Naive thymus-derived CD4-positive, alpha-beta T cell (primary cell): ENCODE measurements at regions not wholly inside any gene's neighbourhood (a gene's known extent, or its start where the extent isn't known, plus 50 kb on each side); places are given as distances from the start of the nearest gene placed in this dataset.

Experiments used
- ATAC-seq: fragments of 150-1000 bp; cut with Tn5 transposase; 2 replicates; pipeline ENCODE4 v1.10.0; 2021; ENCODE audit warnings: mild to moderate bottlenecking, moderate library complexity
- CTCF ChIA-PET: fragments of 350-600 bp; sonication (Branson Sonifier 250); formaldehyde crosslinking; loops from one replicate; lab custom pipeline; 2021; ENCODE audit warnings: antibody characterized with exemption; lab: Charles Lee
- POLR2A ChIA-PET: fragments of 350-600 bp; sonication (Branson Sonifier 250); formaldehyde crosslinking; loops from one replicate; lab custom pipeline; 2021; ENCODE audit warnings: antibody characterized with exemption, inconsistent platforms; lab: Charles Lee
- DNase-seq, 9 donors: peaks; one replicate each; pipeline versions ENCODE4 v3.0.0 to v3.0.0-alpha.2; 2020 to 2022; ENCODE audit warnings: mixed read lengths in 1 of 9
- H3K27ac ChIP-seq: one replicate; pipeline ENCODE4 v1.7.0; 2013; ENCODE audit warnings: mild to moderate bottlenecking, low read depth, low read length, moderate library complexity
- H3K27me3 ChIP-seq, 2 donors: one replicate each; pipeline ENCODE4 v1.7.0; 2013; ENCODE audit warnings: low read length in 2 of 2, mild to moderate bottlenecking in 2 of 2, moderate library complexity in 2 of 2; ENCODE audit not compliant: control insufficient read depth in 2 of 2, insufficient read depth in 2 of 2
- H3K36me3 ChIP-seq, 3 experiments: 1 replicate in 2 of 3; 2 replicates in 1 of 3; pipeline ENCODE4 v1.7.0; 2013; ENCODE audit warnings: low read length in 3 of 3, mild to moderate bottlenecking in 3 of 3, moderate library complexity in 1 of 3; ENCODE audit not compliant: insufficient read depth in 3 of 3, control insufficient read depth in 2 of 3
- H3K4me1 ChIP-seq, 2 donors: one replicate each; pipeline ENCODE4 v1.7.0; 2013; ENCODE audit warnings: low read length in 2 of 2, mild to moderate bottlenecking in 2 of 2, moderate library complexity in 1 of 2; ENCODE audit not compliant: control insufficient read depth in 2 of 2, insufficient read depth in 2 of 2
- H3K4me3 ChIP-seq: 2 replicates; pipeline ENCODE4 v1.7.0; 2013; ENCODE audit warnings: mild to moderate bottlenecking, low read length
- H3K9me3 ChIP-seq, 3 experiments: 1 replicate in 2 of 3; 2 replicates in 1 of 3; pipeline ENCODE4 v1.7.0; 2013; ENCODE audit warnings: low read length in 3 of 3; ENCODE audit not compliant: control insufficient read depth in 2 of 3
- H3K27ac Mint-ChIP-seq, 9 donors: one replicate each; pipeline ENCODE4 v1.8.0; 2020 to 2022; ENCODE audit warnings: mixed read lengths in 9 of 9, mild to moderate bottlenecking in 8 of 9, moderate library complexity in 5 of 9, inconsistent platforms in 2 of 9
- H3K27me3 Mint-ChIP-seq, 5 donors: one replicate each; pipeline ENCODE4 v1.8.0; 2021 to 2022; ENCODE audit warnings: mixed read lengths in 5 of 5, mild to moderate bottlenecking in 1 of 5
- H3K36me3 Mint-ChIP-seq, 5 donors: one replicate each; pipeline ENCODE4 v1.8.0; 2020 to 2022; ENCODE audit warnings: mixed read lengths in 5 of 5, mild to moderate bottlenecking in 3 of 5, inconsistent platforms in 1 of 5
- H3K4me1 Mint-ChIP-seq, 7 donors: one replicate each; pipeline ENCODE4 v1.8.0; 2020 to 2022; ENCODE audit warnings: mixed read lengths in 7 of 7, mild to moderate bottlenecking in 3 of 7, inconsistent platforms in 1 of 7
- H3K4me3 Mint-ChIP-seq, 10 donors: one replicate each; pipeline ENCODE4 v1.8.0; 2020 to 2022; ENCODE audit warnings: mild to moderate bottlenecking in 10 of 10, mixed read lengths in 10 of 10, moderate library complexity in 6 of 10, inconsistent platforms in 2 of 10
- H3K9me3 Mint-ChIP-seq, 11 donors: one replicate each; pipeline ENCODE4 v1.8.0; 2020 to 2022; ENCODE audit warnings: mixed read lengths in 11 of 11, mild to moderate bottlenecking in 4 of 11, inconsistent platforms in 1 of 11, moderate library complexity in 1 of 11
- intact Hi-C, 2 donors: fragments of 100-400 bp; cut with micrococcal nuclease; formaldehyde crosslinking; loops; one replicate each; pipeline ENCODE4 v1.15.1; 2023

GRCh38 chr19:32098968-32099367, 246.4 kb upstream of the ZNF507 start:
- ATAC-seq: no peak
- Histone ChIP-seq H3K27me3 (no peaks in the 10 kb centered on the region), H3K27ac (no peak overlapping the region), H3K9me3 (no peaks in the 10 kb centered on the region), H3K36me3 (no peaks in the 10 kb centered on the region), H3K4me1 (no peaks in the 10 kb centered on the region), H3K4me3 (no peak overlapping the region)
- H3K9me3 Mint-ChIP-seq: peaks cover 0 to 20% (median 8%) of the 10 kb centered on the region in 11 donors
- H3K27ac Mint-ChIP-seq: no peak overlapping the region
- peaks cover 0 to 21% (median 18%) of the 10 kb centered on the region in 5 donors for H3K27me3 Mint-ChIP-seq
- H3K4me1 Mint-ChIP-seq: no peaks in the 10 kb centered on the region
- ChIA-PET POLR2A (no interaction called here), CTCF (no interaction called here)
- no peak for DNase-seq
- intact Hi-C loops: no loop called here
- no peaks in the 10 kb centered on the region for H3K36me3 Mint-ChIP-seq
- H3K4me3 Mint-ChIP-seq: no peak overlapping the region

- ChIA-PET POLR2A (no interaction called here), CTCF (no interaction called here)
- H3K27ac ChIP-seq: no peak overlapping the region
- no peaks in the 10 kb centered on the region for H3K27me3 ChIP-seq
- H3K4me3 ChIP-seq: no peak overlapping the region
- intact Hi-C loops: no loop called here
- Mint-ChIP-seq H3K4me3 (no peak overlapping the region), H3K27me3 (peaks cover 5 to 35% (median 20%) of the 10 kb centered on the region in 5 donors), H3K9me3 (peaks cover 0 to 20% (median 9%) of the 10 kb centered on the region in 11 donors), H3K4me1 (no peaks in the 10 kb centered on the region), H3K36me3 (no peaks in the 10 kb centered on the region), H3K27ac (no peak overlapping the region)
- H3K9me3 ChIP-seq: no peaks in the 10 kb centered on the region
- no peaks in the 10 kb centered on the region for H3K4me1 ChIP-seq
- no peak for ATAC-seq
- DNase-seq: no peak
- H3K36me3 ChIP-seq: no peaks in the 10 kb centered on the region
Observed at GRCh38 chr19:32101206-32101605, 244.2 kb upstream of the ZNF507 start.

GRCh38 chr19:32103541-32103940, 241.9 kb upstream of the ZNF507 start:
- Mint-ChIP-seq H3K9me3 (peaks cover under 1 to 24% (median 9%) of the 10 kb centered on the region in 11 donors), H3K4me3 (no peak overlapping the region), H3K36me3 (no peaks in the 10 kb centered on the region), H3K4me1 (no peaks in the 10 kb centered on the region), H3K27ac (no peak overlapping the region), H3K27me3 (peaks cover 5 to 47% (median 26%) of the 10 kb centered on the region in 5 donors)
- no peaks in the 10 kb centered on the region for H3K36me3 ChIP-seq
- H3K4me3 ChIP-seq: no peak overlapping the region
- CTCF ChIA-PET: interaction anchor here (0.7 kb wide), 1 partner anchor 1616 kb away, joined by 3 read pairs; no protein-coding TSS in a partner anchor
- intact Hi-C loops: no loop called here
- DNase-seq: no peak
- H3K4me1 ChIP-seq: no peaks in the 10 kb centered on the region
- ATAC-seq: no peak
- POLR2A ChIA-PET: no interaction called here
- no peaks in the 10 kb centered on the region for H3K27me3 ChIP-seq
- H3K9me3 ChIP-seq: no peaks in the 10 kb centered on the region
- no peak overlapping the region for H3K27ac ChIP-seq

- peaks cover 0 to 24% (median 9%) of the 10 kb centered on the region in 11 donors for H3K9me3 Mint-ChIP-seq
- ATAC-seq (no peak), DNase-seq (no peak)
- intact Hi-C loops: no loop called here
- no peaks in the 10 kb centered on the region for H3K36me3 Mint-ChIP-seq
- no peaks in the 10 kb centered on the region for H3K36me3 ChIP-seq
- no peaks in the 10 kb centered on the region for H3K4me1 ChIP-seq
- H3K27ac Mint-ChIP-seq: no peak overlapping the region
- peaks cover 5 to 47% (median 26%) of the 10 kb centered on the region in 5 donors for H3K27me3 Mint-ChIP-seq
- H3K9me3 ChIP-seq: no peaks in the 10 kb centered on the region
- H3K4me3 Mint-ChIP-seq: no peak overlapping the region
- CTCF ChIA-PET: interaction anchor here (0.7 kb wide), 1 partner anchor 1615 kb away, joined by 3 read pairs; no protein-coding TSS in a partner anchor
- H3K4me3 ChIP-seq: no peak overlapping the region
- no peaks in the 10 kb centered on the region for H3K27me3 ChIP-seq
- no peak overlapping the region for H3K27ac ChIP-seq
- POLR2A ChIA-PET: no interaction called here
- H3K4me1 Mint-ChIP-seq: no peaks in the 10 kb centered on the region
Observed at GRCh38 chr19:32104153-32104849, 241.1 kb upstream of the ZNF507 start.

GRCh38 chr19:32104850-32105235, 240.6 kb upstream of the ZNF507 start:
- CTCF ChIA-PET: no interaction called here
- H3K9me3 Mint-ChIP-seq: peaks cover 0 to 19% (median 7%) of the 10 kb centered on the region in 11 donors
- no peaks in the 10 kb centered on the region for H3K4me1 Mint-ChIP-seq
- DNase-seq (no peak), ATAC-seq (no peak)
- Histone ChIP-seq H3K4me1 (no peaks in the 10 kb centered on the region), H3K4me3 (no peak overlapping the region), H3K9me3 (no peaks in the 10 kb centered on the region), H3K36me3 (no peaks in the 10 kb centered on the region), H3K27me3 (no peaks in the 10 kb centered on the region), H3K27ac (no peak overlapping the region)
- intact Hi-C loops: no loop called here
- H3K4me3 Mint-ChIP-seq: no peak overlapping the region
- H3K27me3 Mint-ChIP-seq: peaks cover 5 to 47% (median 26%) of the 10 kb centered on the region in 5 donors
- H3K36me3 Mint-ChIP-seq: no peaks in the 10 kb centered on the region
- H3K27ac Mint-ChIP-seq: no peak overlapping the region
- POLR2A ChIA-PET: no interaction called here

- Histone ChIP-seq H3K27me3 (no peaks in the 10 kb centered on the region), H3K9me3 (no peaks in the 10 kb centered on the region), H3K27ac (no peak overlapping the region), H3K36me3 (no peaks in the 10 kb centered on the region), H3K4me1 (no peaks in the 10 kb centered on the region), H3K4me3 (no peak overlapping the region)
- intact Hi-C loops: no loop called here
- ChIA-PET POLR2A (no interaction called here), CTCF (interaction anchor here (0.6 kb wide), 1 partner anchor 965 kb away, joined by 3 read pairs; no protein-coding TSS in a partner anchor)
- Mint-ChIP-seq H3K4me1 (no peaks in the 10 kb centered on the region), H3K27ac (no peak overlapping the region), H3K36me3 (no peaks in the 10 kb centered on the region), H3K27me3 (peaks cover 5 to 49% (median 26%) of the 10 kb centered on the region in 5 donors), H3K9me3 (peaks cover 2 to 13% (median 4%) of the 10 kb centered on the region in 11 donors), H3K4me3 (no peak overlapping the region)
- DNase-seq (no peak), ATAC-seq (no peak)
Observed at GRCh38 chr19:32105527-32106310, 239.7 kb upstream of the ZNF507 start.
